ENCODE measurements at regions not wholly inside any gene's neighbourhood (a gene's known extent, or its start where the extent isn't known, plus 50 kb on each side); places are given as distances from the start of the nearest gene placed in this dataset.

GRCh38 chr1:37306871-37307270 lies 167.5 kb upstream of the ZC3H12A start:
- CTCF ChIA-PET = no interaction called here
- POLR2A ChIA-PET = no interaction called here

GRCh38 chr1:37308031-37308960 lies 166.1 kb upstream of the ZC3H12A start:
- ChIA-PET POLR2A (no interaction called here), CTCF (no interaction called here)

- CTCF ChIA-PET = no interaction called here
- POLR2A ChIA-PET = no interaction called here
Measured at GRCh38 chr1:37309574-37309973, 164.8 kb upstream of the ZC3H12A start.

GRCh38 chr1:37310064-37310463 lies 164.3 kb upstream of the ZC3H12A start:
- CTCF ChIA-PET = no interaction called here
- POLR2A ChIA-PET = no interaction called here

- POLR2A ChIA-PET = no interaction called here
- CTCF ChIA-PET = no interaction called here
Measured at GRCh38 chr1:37315371-37315846, 159.0 kb upstream of the ZC3H12A start.

GRCh38 chr1:37317870-37318467 lies 156.4 kb upstream of the ZC3H12A start:
- ChIA-PET POLR2A (interaction anchor here (0.6 kb wide), 1 partner anchor 1502 kb away, joined by 3 read pairs; no protein-coding TSS in a partner anchor), CTCF (no interaction called here)

GRCh38 chr1:37318490-37318889 lies 155.9 kb upstream of the ZC3H12A start:
- ChIA-PET POLR2A (interaction anchor here (0.6 kb wide), 1 partner anchor 1501 kb away, joined by 3 read pairs; no protein-coding TSS in a partner anchor), CTCF (no interaction called here)

- POLR2A ChIA-PET = no interaction called here
- CTCF ChIA-PET = no interaction called here
Measured at GRCh38 chr1:37319284-37319683, 155.1 kb upstream of the ZC3H12A start.

- CTCF ChIA-PET = interaction anchor here (0.8 to 1.6 kb wide), 3 partner anchors 740 to 808 kb away, joined by 3 to 7 read pairs (median 3); no protein-coding TSS in a partner anchor
Measured at GRCh38 chr1:37323486-37324377, 150.6 kb upstream of the ZC3H12A start.

GRCh38 chr1:37325010-37325409 lies 149.4 kb upstream of the ZC3H12A start:
- CTCF ChIA-PET = no interaction called here
- POLR2A ChIA-PET = no interaction called here

More at GRCh38 chr1:37323486-37324377, 150.6 kb upstream of the ZC3H12A start:
- POLR2A ChIA-PET = no interaction called here

GRCh38 chr1:37325509-37326437 lies 148.6 kb upstream of the ZC3H12A start:
- POLR2A ChIA-PET = no interaction called here
- CTCF ChIA-PET = no interaction called here

GRCh38 chr1:37332126-37332525 lies 142.3 kb upstream of the ZC3H12A start:
- ChIA-PET CTCF (no interaction called here), POLR2A (no interaction called here)

GRCh38 chr1:37338658-37339057 lies 135.7 kb upstream of the ZC3H12A start:
- CTCF ChIA-PET = no interaction called here
- POLR2A ChIA-PET = interaction anchor here (0.6 kb wide), 1 partner anchor 1403 kb away, joined by 8 read pairs; no protein-coding TSS in a partner anchor

- ChIA-PET POLR2A (no interaction called here), CTCF (no interaction called here)
Measured at GRCh38 chr1:37342736-37343135, 131.6 kb upstream of the ZC3H12A start.

GRCh38 chr1:37347104-37347649 lies 127.2 kb upstream of the ZC3H12A start:
- POLR2A ChIA-PET = no interaction called here
- CTCF ChIA-PET = no interaction called here

GRCh38 chr1:37353871-37354270 lies 120.5 kb upstream of the ZC3H12A start:
- POLR2A ChIA-PET = no interaction called here

GRCh38 chr1:37354876-37355650 lies 119.3 kb upstream of the ZC3H12A start:
- POLR2A ChIA-PET = no interaction called here

More at GRCh38 chr1:37353871-37354270, 120.5 kb upstream of the ZC3H12A start:
- CTCF ChIA-PET = no interaction called here

GRCh38 chr1:37358992-37359391 lies 115.4 kb upstream of the ZC3H12A start:
- ChIA-PET CTCF (no interaction called here), POLR2A (no interaction called here)

More at GRCh38 chr1:37354876-37355650, 119.3 kb upstream of the ZC3H12A start:
- CTCF ChIA-PET = no interaction called here
